Neural progenitor cell (in vitro differentiated cells): ENCODE measurements at regions not wholly inside any gene's neighbourhood (a gene's known extent, or its start where the extent isn't known, plus 50 kb on each side); places are given as distances from the start of the nearest gene placed in this dataset.

Experiments
- DNase-seq: peaks from one replicate; pipeline ENCODE4 v3.0.0-alpha.2; 2016; ENCODE audit warnings: low spot score
- H2AFZ ChIP-seq: fragments of 200-600 bp; sonication (generic); replicated peaks from 2 replicates; pipeline ENCODE4 v1.6.1; 2016; ENCODE audit warnings: antibody characterized with exemption
- H3F3A ChIP-seq: fragments of 200-600 bp; sonication (generic); 2 replicates; pipeline ENCODE4 v1.6.1; 2016; ENCODE audit warnings: antibody characterized with exemption, low read depth
- H3K27ac ChIP-seq: fragments of 200-600 bp; sonication (generic); 2 replicates; pipeline ENCODE4 v1.5.1; 2016; ENCODE audit warnings: mild to moderate bottlenecking
- H3K27me3 ChIP-seq: fragments of 200-600 bp; sonication (generic); 2 replicates; pipeline ENCODE4 v1.6.1; 2016; ENCODE audit warnings: mild to moderate bottlenecking, moderate library complexity
- H3K36me3 ChIP-seq: fragments of 200-600 bp; sonication (generic); 2 replicates; pipeline ENCODE4 v1.5.1; 2016
- H3K4me1 ChIP-seq: fragments of 200-600 bp; sonication (generic); 2 replicates; pipeline ENCODE4 v1.6.1; 2016; ENCODE audit warnings: mixed run types
- H3K4me2 ChIP-seq: fragments of 200-600 bp; sonication (generic); 2 replicates; pipeline ENCODE4 v1.6.1; 2016
- H3K4me3 ChIP-seq: fragments of 200-600 bp; sonication (generic); 2 replicates; pipeline ENCODE4 v1.5.1; 2016
- H3K79me2 ChIP-seq: fragments of 200-600 bp; sonication (generic); 2 replicates; pipeline ENCODE4 v1.6.1; 2016; ENCODE audit warnings: low read depth
- H3K9ac ChIP-seq: fragments of 200-600 bp; sonication (generic); 2 replicates; pipeline ENCODE4 v1.6.1; 2016
- H3K9me3 ChIP-seq: fragments of 200-600 bp; sonication (generic); 2 replicates; pipeline ENCODE4 v1.5.1; 2016; ENCODE audit warnings: low read depth
- H4K20me1 ChIP-seq: fragments of 200-600 bp; sonication (generic); 2 replicates; pipeline ENCODE4 v1.6.1; 2016; ENCODE audit warnings: low read depth
- H3K27ac Mint-ChIP-seq: 3 replicates; pipeline ENCODE4 v1.8.0; 2021; ENCODE audit warnings: mixed read lengths
- H3K27me3 Mint-ChIP-seq: 2 replicates; pipeline ENCODE4 v1.8.0; 2022; ENCODE audit warnings: low read depth, mild to moderate bottlenecking, inconsistent platforms, moderate library complexity, mixed read lengths; ENCODE audit not compliant: insufficient read depth
- H3K36me3 Mint-ChIP-seq: 3 replicates; pipeline ENCODE4 v1.8.0; 2021; ENCODE audit warnings: mixed read lengths
- H3K4me1 Mint-ChIP-seq: 3 replicates; pipeline ENCODE4 v1.8.0; 2021; ENCODE audit warnings: mixed read lengths
- H3K4me3 Mint-ChIP-seq: 3 replicates; pipeline ENCODE4 v1.8.0; 2021; ENCODE audit warnings: mild to moderate bottlenecking, moderate library complexity, mixed read lengths
- H3K9me3 Mint-ChIP-seq: 3 replicates; pipeline ENCODE4 v1.8.0; 2020; ENCODE audit warnings: mixed read lengths
- CTCF ChIP-seq: fragments of 200-600 bp; sonication (generic); IDR thresholded peaks from 2 replicates; pipeline ENCODE4 v1.5.1; 2017; ENCODE audit warnings: antibody characterized with exemption, mild to moderate bottlenecking
- EZH2 ChIP-seq: fragments of 200-600 bp; sonication (generic); IDR thresholded peaks from 2 replicates; pipeline ENCODE4 v1.6.1; 2017; ENCODE audit warnings: antibody characterized with exemption, mild to moderate bottlenecking, moderate library complexity
- EZH2phosphoT487 ChIP-seq: fragments of 200-600 bp; sonication (generic); IDR thresholded peaks from 2 replicates; pipeline ENCODE4 v1.6.1; 2017; ENCODE audit warnings: antibody characterized with exemption

GRCh38 chr6:20334334-20334733 is 67.3 kb upstream of the E2F3 start:
- Histone ChIP-seq H3K9me3 (no peaks in the 10 kb centered on the region), H3K79me2 (no peaks in the 10 kb centered on the region), H3K36me3 (no peaks in the 10 kb centered on the region), H3F3A (no peaks in the 10 kb centered on the region), H2AFZ (no peak overlapping the region), H3K27me3 (no peaks in the 10 kb centered on the region), H3K4me2 (no peak overlapping the region), H4K20me1 (no peaks in the 10 kb centered on the region), H3K27ac (no peak overlapping the region), H3K9ac (no peak overlapping the region), H3K4me1 (no peaks in the 10 kb centered on the region), H3K4me3 (no peak overlapping the region)
- H3K4me3 Mint-ChIP-seq = no peak overlapping the region
- no peaks in the 10 kb centered on the region for H3K36me3 Mint-ChIP-seq
- H3K4me1 Mint-ChIP-seq = peaks cover 6% of the 10 kb centered on the region
- peaks cover 6% of the 10 kb centered on the region for H3K27me3 Mint-ChIP-seq
- no peak for DNase-seq
- no peak overlapping the region for H3K27ac Mint-ChIP-seq
- no peaks in the 10 kb centered on the region for H3K9me3 Mint-ChIP-seq
- TF ChIP-seq EZH2phosphoT487 (no peak), EZH2 (no peak), CTCF (no peak)

- Histone ChIP-seq H3K4me2 (no peak overlapping the region), H3K9ac (no peak overlapping the region), H3K36me3 (no peaks in the 10 kb centered on the region), H3K9me3 (no peaks in the 10 kb centered on the region), H3K4me3 (no peak overlapping the region), H3K27me3 (no peaks in the 10 kb centered on the region), H3K4me1 (no peaks in the 10 kb centered on the region), H3K27ac (no peak overlapping the region), H2AFZ (no peak overlapping the region), H3K79me2 (no peaks in the 10 kb centered on the region), H4K20me1 (no peaks in the 10 kb centered on the region), H3F3A (no peaks in the 10 kb centered on the region)
- Mint-ChIP-seq H3K4me1 (peaks cover 6% of the 10 kb centered on the region), H3K27me3 (peaks cover 7% of the 10 kb centered on the region), H3K4me3 (no peak overlapping the region), H3K36me3 (no peaks in the 10 kb centered on the region), H3K27ac (no peak overlapping the region), H3K9me3 (no peaks in the 10 kb centered on the region)
- TF ChIP-seq CTCF (no peak), EZH2 (no peak), EZH2phosphoT487 (no peak)
- no peak for DNase-seq
These were observed 66.7 kb upstream of the E2F3 start for GRCh38 chr6:20334962-20335361.

GRCh38 chr6:20335872-20336271 is 65.8 kb upstream of the E2F3 start:
- Mint-ChIP-seq H3K4me1 (peaks cover 6% of the 10 kb centered on the region), H3K27me3 (peaks cover 7% of the 10 kb centered on the region), H3K27ac (no peak overlapping the region), H3K9me3 (no peaks in the 10 kb centered on the region), H3K36me3 (no peaks in the 10 kb centered on the region), H3K4me3 (no peak overlapping the region)
- no peak overlapping the region for H2AFZ ChIP-seq
- no peaks in the 10 kb centered on the region for H3K79me2 ChIP-seq
- H3K4me2 ChIP-seq = no peak overlapping the region
- H3F3A ChIP-seq = no peaks in the 10 kb centered on the region
- H3K36me3 ChIP-seq = no peaks in the 10 kb centered on the region
- H3K4me1 ChIP-seq = no peaks in the 10 kb centered on the region
- H3K9me3 ChIP-seq = no peaks in the 10 kb centered on the region
- H3K27ac ChIP-seq = no peak overlapping the region
- no peak overlapping the region for H3K9ac ChIP-seq
- no peaks in the 10 kb centered on the region for H4K20me1 ChIP-seq
- TF ChIP-seq EZH2phosphoT487 (no peak), EZH2 (no peak), CTCF (no peak)
- H3K27me3 ChIP-seq = no peaks in the 10 kb centered on the region
- no peak overlapping the region for H3K4me3 ChIP-seq
- no peak for DNase-seq

- H3K27ac ChIP-seq = no peak overlapping the region
- TF ChIP-seq EZH2 (no peak), CTCF (no peak), EZH2phosphoT487 (no peak)
- H3K79me2 ChIP-seq = no peaks in the 10 kb centered on the region
- Mint-ChIP-seq H3K27me3 (peaks cover 8% of the 10 kb centered on the region), H3K27ac (no peak overlapping the region), H3K4me3 (no peak overlapping the region), H3K4me1 (peaks cover 6% of the 10 kb centered on the region), H3K9me3 (no peaks in the 10 kb centered on the region), H3K36me3 (no peaks in the 10 kb centered on the region)
- H3K27me3 ChIP-seq = no peaks in the 10 kb centered on the region
- H3K9me3 ChIP-seq = no peaks in the 10 kb centered on the region
- no peaks in the 10 kb centered on the region for H3K4me1 ChIP-seq
- no peak overlapping the region for H3K9ac ChIP-seq
- H3K36me3 ChIP-seq = no peaks in the 10 kb centered on the region
- DNase-seq = no peak
- H3K4me2 ChIP-seq = no peak overlapping the region
- no peak overlapping the region for H2AFZ ChIP-seq
- H3K4me3 ChIP-seq = no peak overlapping the region
- no peaks in the 10 kb centered on the region for H4K20me1 ChIP-seq
- H3F3A ChIP-seq = no peaks in the 10 kb centered on the region
These were observed 63.5 kb upstream of the E2F3 start for GRCh38 chr6:20338156-20338555.
